Neural cell (in vitro differentiated cells): ENCODE measurements at regions not wholly inside any gene's neighbourhood (a gene's known extent, or its start where the extent isn't known, plus 50 kb on each side); places are given as distances from the start of the nearest gene placed in this dataset.

Experiments
- CTCF ChIP-seq: fragments of 450-650 bp; IDR thresholded peaks from 2 replicates; pipeline ENCODE4 v1.5.1; 2014; ENCODE audit warnings: antibody characterized with exemption, mild to moderate bottlenecking, moderate library complexity; ENCODE audit not compliant: poor library complexity, severe bottlenecking
- EP300 ChIP-seq: fragments of 450-650 bp; conservative IDR thresholded peaks from 2 replicates; pipeline ENCODE4 v1.6.1; 2014; ENCODE audit warnings: antibody characterized with exemption, mild to moderate bottlenecking, moderate library complexity; ENCODE audit not compliant: poor library complexity, severe bottlenecking
- EZH2 ChIP-seq: fragments of 200-600, 300-800 bp; shearing (Covaris generic), sonication (generic); IDR thresholded peaks from 2 replicates; pipeline ENCODE4 v1.6.1; 2014; ENCODE audit warnings: antibody characterized with exemption, low read length, borderline replicate concordance, mild to moderate bottlenecking; ENCODE audit not compliant: insufficient read depth, poor library complexity, severe bottlenecking
- MXI1 ChIP-seq: fragments of 450-650 bp; conservative IDR thresholded peaks from 2 replicates; pipeline ENCODE4 v1.6.1; 2014; ENCODE audit warnings: antibody characterized with exemption, mild to moderate bottlenecking; ENCODE audit not compliant: poor library complexity, severe bottlenecking
- POLR2AphosphoS5 ChIP-seq: IDR thresholded peaks from 2 replicates; pipeline ENCODE4 v1.6.1; 2012
- RAD21 ChIP-seq: fragments of 450-650 bp; conservative IDR thresholded peaks from 2 replicates; pipeline ENCODE4 v1.6.1; 2014; ENCODE audit warnings: antibody characterized with exemption, mild to moderate bottlenecking, moderate library complexity
- REST ChIP-seq: IDR thresholded peaks from 2 replicates; pipeline ENCODE4 v1.6.1; 2012; ENCODE audit warnings: borderline replicate concordance
- SMC3 ChIP-seq: fragments of 450-650 bp; conservative IDR thresholded peaks from 2 replicates; pipeline ENCODE4 v1.6.1; 2014; ENCODE audit warnings: antibody characterized with exemption, mild to moderate bottlenecking, moderate library complexity; ENCODE audit not compliant: poor library complexity
- TAF1 ChIP-seq: IDR thresholded peaks from 2 replicates; pipeline ENCODE4 v1.6.1; 2012; ENCODE audit warnings: low read depth

GRCh38 chr9:30078195-30078594, 2306.2 kb upstream of the ACO1 start:
- TF ChIP-seq CTCF: no peak
- TF ChIP-seq EZH2: no peak
- TF ChIP-seq SMC3: no peak
- TF ChIP-seq EP300: no peak
- TF ChIP-seq POLR2AphosphoS5: no peak
- TF ChIP-seq MXI1: no peak
- TF ChIP-seq RAD21: no peak
- TF ChIP-seq REST: no peak
- TF ChIP-seq TAF1: no peak
